ENCODE measurements at regions not wholly inside any gene's neighbourhood (a gene's known extent, or its start where the extent isn't known, plus 50 kb on each side); places are given as distances from the start of the nearest gene placed in this dataset.

DNA sequence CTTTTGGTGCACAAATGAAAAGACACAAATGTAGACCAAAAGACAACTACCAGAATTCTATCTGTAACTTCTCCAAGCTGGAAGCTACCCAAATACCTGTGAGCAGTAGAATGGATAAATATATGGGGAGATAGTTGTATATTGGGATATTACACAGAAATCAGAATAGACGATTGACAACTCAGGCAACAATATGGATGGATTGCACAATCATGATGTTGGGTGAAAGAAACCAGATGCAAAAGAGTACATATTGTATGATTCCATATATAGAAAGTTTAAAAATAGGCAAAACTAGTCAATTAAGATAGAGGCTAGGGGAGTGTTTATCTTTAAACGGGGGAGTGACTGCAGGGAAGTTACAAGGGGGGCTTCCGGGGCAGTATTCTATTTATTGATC is 77.5 kb upstream of the NKD1 start:
- FAIRE-seq: no peak

DNA sequence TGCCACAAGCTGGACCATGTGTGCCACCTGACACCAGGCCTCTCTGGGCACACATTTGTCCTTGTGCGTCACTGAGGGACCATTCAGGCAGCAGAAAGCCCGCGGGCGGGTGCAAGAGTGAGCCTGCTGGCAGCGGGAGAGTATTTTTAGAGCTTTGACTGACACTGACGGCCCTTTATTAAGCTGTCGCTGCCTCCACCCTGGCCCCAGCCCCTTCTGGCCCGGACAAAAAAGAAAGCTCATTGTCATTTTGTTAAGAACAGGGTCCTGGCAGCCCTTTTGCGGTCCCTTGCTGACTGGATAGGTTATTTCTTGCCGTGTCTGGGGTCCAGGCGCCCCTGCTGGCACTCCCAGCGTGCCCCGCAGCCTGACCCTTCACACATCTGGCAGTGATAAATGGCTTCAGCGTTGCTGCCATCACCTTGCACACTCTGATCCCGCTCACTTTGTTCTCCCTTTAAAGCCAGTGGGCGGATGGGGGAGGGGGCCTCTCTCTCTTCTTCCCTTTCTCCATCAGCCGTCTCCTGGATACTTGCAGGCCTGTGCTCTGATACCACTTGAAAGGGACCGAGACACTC is 78.4 kb upstream of the NKD1 start:
- FAIRE-seq: no peak

More for the DNA sequence above, 77.5 kb upstream of the NKD1 start:
- DNase-seq (ENCODE audit: low spot score in 2 of 2): no peak

DNA sequence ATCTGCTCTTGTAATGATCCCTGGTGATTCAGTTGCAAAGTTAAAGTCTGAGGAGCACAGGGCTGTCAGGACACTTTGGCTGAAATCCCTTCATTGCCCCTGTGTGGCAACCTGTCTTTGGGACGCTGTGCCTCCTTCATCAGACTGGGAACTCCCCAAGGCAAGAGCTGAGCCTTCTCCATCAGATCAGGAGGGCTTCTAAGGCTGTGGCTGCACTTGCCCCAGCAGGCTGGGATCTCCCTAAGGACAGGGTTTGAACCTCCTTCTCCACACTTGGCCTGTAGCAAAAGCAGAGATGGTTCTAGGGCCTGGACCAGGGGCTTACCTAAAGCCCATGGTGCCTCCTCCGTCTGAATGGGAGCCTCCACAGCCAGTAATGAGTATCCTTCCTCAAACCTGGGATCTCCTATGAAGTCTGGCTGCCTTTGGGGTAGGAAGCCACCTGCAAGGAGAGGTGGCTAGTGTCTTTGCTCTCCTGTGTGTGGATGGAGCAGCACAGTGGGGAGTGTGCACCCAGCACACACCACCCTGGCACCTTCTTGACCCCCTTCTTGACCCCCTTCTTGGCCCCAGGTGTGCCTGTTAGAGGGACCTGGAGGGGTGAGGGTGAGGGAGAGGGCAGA is 79.0 kb upstream of the NKD1 start:
- FAIRE-seq: no peak
- no peak for DNase-seq (ENCODE audit: low spot score in 2 of 2)

More for the DNA sequence above, 78.4 kb upstream of the NKD1 start:
- no peak for DNase-seq (ENCODE audit: low spot score in 2 of 2)

DNA sequence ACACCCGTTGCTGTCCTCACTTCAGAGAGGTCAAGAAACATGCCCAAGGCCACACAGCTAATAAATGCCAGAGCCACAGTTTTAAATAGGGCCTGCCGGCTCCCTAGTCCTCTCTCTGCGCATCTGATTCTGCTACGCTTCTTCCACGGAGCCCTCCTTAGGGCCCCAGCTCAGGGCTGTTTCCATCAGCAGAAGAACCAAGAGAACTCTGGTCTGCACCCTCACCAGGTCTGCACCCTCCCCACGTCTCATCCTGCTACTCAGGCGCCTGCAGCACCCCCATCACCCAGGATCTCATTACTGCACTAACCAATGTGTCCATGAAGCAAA is 79.5 kb upstream of the NKD1 start:
- no peak for DNase-seq (ENCODE audit: low spot score in 2 of 2)

DNA sequence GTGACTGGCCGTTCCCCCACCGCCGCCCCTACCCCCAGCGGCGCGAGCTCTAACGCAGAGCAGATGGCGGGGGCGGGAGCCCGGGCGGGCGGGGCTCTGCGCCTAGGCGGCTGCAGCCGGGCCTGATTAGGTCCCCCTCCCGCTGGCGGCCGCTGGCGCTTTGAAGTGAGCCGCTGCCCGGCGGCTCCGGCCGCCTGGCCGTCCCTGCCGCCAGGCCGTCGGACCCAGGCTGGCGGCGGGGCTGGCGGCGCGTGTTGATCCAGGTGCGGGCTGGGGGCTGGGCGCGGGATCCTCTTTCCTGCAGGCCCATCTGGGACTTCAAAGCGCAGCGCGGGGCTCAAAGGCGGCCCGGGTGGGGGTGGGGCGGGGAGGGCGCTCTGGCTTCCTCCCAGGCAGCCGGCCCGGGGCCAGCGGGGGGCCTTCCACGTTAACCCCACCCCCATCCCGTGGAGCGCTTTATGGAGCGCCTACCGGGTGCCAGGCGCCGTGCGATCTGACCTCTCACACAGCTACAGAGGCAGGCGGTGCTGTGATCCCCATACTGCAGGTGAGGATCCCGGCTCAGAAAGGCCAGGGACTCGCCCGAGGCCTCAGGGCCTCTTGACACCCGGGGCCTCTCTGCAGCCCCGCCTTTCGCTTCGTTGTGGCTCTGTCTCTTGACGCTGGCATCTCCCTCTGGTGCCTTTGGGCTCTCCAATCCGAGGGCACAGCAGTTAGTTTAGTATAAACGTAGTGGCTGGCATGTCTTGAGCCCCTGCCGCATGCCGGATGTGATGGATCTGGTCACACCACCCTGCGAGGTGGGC is 80.0 kb upstream of the NKD1 start:
- FAIRE-seq: no peak

More for the DNA sequence above, 79.5 kb upstream of the NKD1 start:
- no peak for FAIRE-seq

DNA sequence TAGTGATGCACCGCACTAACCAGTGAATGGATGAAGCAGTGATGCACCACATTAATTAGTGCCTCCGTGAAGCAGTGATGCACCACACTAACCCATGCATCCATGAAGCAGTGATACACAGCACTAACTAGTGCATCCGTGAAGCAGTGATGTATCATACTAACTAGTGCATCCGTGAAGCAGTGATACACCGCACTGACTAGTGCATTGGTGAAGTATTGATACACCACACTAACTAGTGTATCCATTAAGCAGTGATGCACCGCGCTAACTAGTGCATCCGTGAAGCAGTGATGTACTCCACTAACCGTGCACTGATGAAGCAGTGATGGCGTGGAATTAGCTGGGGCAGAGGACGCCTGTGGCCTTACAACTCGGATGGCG is 80.6 kb upstream of the NKD1 start:
- no peak for FAIRE-seq
- DNase-seq (ENCODE audit: low spot score in 2 of 2): no peak

More for the DNA sequence above, 80.0 kb upstream of the NKD1 start:
- DNase-seq (ENCODE audit: low spot score in 2 of 2): peak; percentile 60 to 77

DNA sequence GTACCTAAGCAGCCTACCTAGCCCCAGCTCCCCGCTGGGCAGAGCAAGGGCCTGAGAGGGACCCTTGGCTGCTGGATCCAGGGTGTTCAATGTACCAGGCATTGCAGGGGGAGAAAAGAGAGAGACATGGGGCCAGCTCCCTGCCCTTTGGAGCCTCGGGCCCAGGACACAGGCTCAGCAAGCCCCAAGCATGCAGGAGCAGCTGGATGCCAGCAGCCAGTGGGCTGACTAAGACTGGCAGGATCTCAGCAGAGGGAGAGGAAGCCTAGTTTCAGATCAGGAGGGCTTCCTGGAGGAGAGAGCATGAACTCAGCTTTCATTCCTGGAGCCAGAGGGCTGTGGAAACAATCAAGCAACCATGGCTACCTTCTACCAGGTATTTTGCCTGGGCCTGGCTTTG is 82.0 kb upstream of the NKD1 start:
- FAIRE-seq: no peak
- no peak for DNase-seq (ENCODE audit: low spot score in 2 of 2)

DNA sequence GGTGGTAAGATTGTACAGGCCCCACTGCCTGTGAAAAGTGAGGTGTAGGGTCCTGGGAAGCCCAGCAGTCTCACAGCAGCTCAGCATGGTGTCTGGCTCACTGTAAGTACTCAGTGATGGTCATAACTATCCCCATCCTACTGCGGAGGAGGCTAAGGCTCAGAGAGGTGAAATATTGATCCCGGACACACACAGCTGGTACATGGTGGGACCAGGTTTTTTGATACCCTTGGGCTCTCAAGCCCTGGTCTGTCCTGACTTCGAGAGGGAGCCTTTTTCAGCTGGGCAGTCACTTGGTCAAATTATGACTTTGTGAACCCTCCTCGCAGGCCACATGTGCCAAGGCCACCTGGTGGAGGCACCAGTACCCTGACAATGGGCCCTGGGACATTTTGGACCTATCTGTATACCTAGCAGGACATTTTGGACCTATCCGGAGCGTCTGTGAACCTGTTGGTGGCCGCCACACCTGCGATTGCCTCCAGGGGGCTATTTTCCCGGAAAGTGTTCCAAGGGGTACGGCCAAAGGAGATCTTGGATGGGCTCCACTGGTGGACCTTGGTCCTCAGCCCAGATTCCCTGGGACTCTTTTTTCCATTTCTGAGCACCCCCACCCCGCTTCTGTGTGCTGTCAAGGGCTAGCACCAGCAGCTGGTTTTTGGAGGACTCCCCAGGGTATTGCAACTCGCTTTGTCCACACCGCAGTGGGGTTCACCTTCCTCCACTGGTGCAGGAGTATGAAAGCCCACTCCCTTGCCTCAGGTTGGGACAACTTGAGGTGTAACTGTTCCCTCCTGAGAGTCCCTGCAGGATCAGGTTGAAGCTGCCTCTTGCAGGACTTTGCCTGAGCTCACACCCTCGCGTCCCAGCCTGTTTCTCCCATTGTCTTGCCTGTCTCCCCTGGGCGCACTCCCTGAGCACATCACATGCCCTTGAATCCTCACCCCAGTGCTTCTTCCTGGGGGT is 83.6 kb upstream of the NKD1 start:
- no peak for DNase-seq (ENCODE audit: low spot score in 2 of 2)
- FAIRE-seq: no peak

DNA sequence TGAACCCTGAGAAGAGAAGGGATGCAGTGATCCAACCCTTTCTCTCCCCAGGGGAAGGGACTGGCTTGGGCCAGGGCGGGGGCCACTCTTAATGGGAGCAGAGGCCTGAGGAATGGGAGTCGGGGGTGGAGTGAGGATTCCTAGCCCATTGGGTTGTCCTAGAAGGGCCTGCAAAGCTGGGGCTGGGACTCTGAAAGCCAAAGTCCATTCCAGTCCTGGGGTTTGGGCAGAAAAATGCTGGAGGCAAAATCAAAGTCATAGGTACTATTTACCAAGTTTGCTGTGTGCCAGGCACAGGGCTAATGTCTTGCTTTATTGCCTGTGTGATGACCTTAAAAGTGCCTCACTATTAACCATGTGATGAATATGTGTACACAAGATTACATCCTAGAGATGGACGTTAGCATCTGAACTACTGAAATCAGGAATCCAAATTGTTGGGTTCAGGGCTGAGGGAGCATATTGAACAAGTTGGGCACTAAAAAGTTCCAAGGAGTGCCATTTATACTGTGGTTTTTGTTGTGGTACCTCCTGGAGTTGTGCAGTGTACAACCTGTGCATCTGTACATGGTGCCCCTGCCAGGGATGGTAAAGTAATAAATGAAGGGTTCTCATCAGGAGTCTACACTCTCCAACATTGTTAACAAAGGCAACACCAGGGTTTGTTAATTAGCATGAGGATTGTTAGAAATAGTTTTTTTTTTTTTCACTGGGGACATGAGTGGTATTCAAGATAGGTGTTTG is 84.4 kb upstream of the NKD1 start:
- no peak for DNase-seq (ENCODE audit: low spot score in 2 of 2)
- FAIRE-seq: no peak

DNA sequence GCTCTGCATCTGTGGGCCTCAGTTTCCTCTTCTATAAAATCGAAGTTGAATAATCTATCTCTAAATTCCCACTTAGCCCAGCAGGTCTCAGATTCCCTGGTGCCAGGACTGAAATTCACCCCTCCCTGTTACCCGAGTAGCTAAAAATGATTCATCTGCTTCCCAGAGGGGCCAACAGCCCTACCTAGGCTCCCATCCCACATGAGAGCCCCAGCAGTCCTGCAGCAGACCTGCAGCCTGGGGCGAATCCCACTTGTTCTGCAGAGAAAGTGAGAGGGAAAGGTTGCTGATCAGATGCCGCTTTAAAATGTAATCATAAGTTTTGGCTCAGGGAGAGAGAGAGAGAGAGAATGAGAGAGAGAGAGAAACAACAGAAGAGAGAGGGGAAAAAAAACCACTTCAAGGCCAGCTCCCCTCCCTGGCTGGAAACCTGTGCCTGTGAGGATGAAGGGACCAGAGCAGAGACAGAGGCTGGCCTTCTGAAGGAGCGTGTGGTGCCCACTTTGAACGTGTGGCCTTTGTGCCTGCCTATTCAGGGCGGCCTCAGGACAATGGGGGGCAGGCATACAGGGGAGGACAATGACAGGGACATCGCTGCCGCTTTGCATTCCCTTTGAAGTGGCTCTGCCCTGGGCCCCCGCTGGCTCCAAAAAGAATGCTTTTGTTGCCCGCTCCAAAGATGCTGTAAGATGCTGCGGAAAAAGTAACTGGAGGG is 85.2 kb upstream of the NKD1 start:
- DNase-seq (ENCODE audit: low spot score in 2 of 2): no peak
- FAIRE-seq: no peak

DNA sequence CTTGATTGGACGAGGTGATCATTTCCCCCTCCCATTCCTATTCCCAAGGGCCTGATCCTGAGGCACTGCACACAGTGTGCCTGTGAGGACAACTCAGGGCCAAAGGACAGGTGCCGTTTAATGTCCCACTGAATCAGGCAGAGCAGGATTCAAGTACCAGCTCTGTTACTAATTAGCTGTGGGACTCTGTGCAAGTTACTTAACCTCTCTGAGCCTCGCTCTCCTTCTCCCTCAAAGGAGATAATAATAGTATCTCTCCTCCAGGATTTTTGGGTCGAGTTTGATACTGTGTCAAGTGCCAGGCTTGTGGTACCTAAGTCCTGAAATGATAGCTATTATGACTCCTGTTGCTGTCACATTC is 86.8 kb upstream of the NKD1 start:
- DNase-seq (ENCODE audit: low spot score in 2 of 2): no peak
- no peak for FAIRE-seq

DNA sequence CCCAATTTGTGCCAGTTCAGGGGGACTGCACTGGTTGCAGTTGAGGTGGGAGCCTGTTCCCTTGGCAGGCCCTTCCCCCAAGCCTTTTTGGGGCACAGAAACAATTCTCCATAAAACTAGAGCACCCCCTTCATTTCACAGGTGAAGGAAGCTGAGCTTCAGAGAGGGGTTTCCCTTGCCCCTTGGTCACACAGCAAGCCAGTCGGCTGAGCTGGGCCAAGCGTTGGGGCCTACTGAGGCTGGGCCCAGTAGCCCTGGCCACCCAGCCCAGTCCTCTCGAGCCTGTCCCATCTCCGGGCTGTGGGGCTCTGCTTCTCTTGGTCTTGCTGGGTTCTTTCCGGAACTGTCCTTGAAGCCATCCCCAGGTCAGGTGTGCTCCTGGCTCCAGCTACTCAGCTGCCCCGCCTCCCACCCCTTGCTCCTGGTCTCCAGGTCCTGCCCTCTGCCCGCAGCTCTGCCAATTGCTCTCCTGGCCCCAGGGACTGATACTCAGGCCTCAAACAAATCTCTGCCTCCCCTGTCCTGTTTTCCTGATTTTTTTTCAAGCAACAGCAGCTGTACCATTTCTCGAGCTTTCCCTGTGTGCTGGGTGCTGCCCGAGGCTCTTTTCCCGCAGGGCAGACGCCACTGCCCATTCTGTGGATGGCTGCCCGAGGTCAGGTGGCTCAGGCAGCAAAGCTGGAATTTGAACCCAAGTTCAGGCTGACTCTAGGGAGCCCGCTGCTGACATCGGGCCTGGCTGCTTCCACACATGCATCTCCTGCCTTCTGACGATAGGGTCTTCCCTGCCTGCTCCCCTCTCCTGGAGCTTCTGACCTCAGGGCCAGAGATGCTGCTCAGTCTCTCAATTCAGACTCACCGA is 87.4 kb upstream of the NKD1 start:
- DNase-seq (ENCODE audit: low spot score in 2 of 2): no peak
- no peak for FAIRE-seq

DNA sequence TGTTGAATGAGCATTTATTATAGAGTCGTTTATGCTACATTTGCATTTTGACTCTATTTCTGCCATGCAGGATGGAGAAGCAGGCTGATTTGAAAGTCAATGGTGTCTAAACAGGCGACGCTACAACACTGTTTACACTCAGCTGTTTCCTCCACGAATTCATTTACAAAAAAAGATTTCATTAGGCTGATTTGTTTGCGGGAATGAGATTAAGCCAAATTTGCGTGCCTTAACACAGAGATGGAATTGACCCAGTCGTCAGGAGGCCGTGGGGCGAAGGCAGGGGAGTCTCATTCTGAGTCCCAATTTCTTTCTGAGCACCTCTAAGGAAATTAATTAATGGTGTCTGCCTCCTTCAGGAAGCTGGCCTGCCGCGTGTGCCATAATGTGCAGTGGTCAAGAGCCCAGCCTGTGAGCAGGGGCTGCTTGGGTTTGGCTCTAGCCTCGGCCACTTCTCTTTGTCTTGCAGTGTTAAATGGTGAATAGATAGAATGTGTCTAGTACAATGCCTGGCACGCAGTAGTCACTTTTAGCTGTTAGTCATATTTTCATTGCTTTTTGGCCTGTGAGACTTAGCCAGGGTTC is 88.6 kb upstream of the NKD1 start:
- no peak for FAIRE-seq
- DNase-seq (ENCODE audit: low spot score in 2 of 2): no peak

DNA sequence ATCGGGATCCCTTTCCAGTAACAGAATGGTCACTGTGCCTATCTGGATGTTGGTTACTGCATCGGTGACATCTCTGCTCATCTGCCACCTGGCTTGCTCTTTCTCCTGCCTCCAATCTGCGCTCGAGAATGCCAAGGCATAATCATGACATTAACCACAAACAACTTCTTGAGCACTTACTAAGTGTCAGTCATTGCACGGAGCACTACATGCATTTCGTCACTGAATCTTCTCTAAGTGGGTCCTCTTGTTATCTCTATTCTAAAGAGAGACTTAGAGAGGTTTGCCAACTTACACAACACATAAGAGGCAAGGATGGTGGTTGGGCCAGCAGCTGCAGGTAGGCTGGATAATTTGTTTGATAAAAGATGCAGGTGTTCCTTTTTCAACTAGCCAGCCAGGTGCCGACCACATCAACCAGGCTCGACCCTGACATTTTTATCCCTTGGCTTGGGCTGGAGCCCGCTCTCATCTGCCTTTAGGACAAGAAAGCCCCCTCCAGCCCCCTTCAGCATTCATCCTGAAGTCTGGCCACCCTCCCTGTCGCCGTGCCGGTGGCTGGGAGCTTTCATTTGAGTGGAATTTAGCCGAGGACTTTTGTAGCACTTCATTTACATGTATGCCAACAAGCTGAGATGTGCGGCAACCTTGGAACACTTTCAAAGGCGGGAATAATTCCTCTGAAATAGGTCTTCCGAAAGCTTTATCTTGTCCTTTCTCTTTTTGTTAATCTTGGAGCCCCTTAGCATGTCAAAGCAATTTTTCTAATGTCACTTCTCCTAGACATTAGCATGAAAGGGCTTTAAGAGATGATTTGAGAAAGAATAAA is 89.3 kb upstream of the NKD1 start:
- FAIRE-seq: no peak
- no peak for DNase-seq (ENCODE audit: low spot score in 2 of 2)

DNA sequence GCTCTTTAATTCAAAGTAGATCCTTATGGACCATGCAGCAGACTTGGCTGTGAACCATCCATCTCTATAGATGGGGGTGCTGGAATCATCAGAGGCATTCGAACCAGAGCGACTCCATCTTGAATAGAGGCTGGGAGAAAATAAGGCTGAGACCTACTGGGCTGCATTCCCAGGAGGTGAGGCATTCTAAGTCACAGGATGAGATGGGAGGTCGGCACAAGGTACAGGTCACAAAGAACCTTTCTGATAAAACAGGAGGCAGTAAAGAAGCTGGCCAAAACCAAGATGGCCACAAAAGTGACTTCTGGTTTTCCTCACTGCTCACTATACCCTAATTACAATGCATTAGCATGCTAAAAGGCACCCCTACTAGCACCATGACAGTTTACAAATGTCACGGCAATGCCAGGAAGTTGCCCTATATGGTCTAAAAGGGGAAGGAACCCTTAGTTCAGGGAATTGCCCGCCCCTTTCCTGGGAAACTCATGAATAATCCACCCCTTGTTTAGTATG is 89.2 kb upstream of the BRD7 start:
- no peak for FAIRE-seq

DNA sequence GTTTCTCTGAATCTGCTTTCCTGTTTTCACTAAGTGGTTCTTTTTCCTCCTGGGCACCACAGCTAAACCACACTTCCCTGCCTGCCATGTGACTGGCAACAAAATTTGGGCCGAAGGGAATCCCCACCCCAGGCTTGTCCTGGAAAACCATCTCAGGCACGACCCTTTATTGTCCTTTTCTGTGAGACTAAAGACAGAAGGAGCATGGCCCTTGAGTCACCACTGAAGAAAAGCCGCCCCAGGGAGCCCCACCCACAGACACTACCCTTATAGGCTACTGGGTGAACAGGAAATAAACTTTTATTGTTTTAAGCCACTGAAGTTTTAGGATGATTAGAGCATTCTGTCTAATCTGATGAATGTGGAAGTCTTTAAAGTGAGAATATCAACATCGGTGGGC is 88.6 kb upstream of the BRD7 start:
- no peak for DNase-seq (ENCODE audit: low spot score in 2 of 2)
- no peak for FAIRE-seq

More for the DNA sequence above, 89.2 kb upstream of the BRD7 start:
- no peak for DNase-seq (ENCODE audit: low spot score in 2 of 2)

DNA sequence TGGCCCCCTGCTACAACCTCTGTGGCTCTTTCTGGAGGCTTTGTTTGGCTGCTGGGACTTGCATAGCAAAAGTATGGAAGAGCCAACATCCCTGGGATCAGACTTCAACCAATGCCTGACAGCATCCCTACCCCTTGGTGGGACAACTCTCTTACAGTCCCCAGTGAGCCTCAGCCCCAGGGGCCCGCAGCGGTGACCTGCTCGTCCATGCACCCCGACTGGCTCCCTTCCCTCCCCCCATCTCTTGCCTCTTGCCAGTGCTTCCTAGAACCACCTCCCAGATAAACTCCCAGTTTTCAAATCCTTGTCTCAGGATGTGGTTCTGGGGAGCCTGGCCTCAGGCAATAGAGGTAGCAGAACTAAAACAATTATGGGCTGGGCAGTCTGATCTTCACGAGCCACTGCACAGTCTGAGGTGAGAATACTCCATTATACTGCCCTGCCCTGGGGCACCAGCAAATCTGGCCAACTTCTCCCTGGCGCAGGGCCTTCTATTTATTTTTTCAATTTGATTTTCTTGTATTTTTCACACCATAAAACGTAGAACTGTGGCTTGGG is 86.6 kb upstream of the BRD7 start:
- FAIRE-seq (no peak), DNase-seq (ENCODE audit: low spot score in 2 of 2) (no peak)
